GM23338 (cell line): ENCODE measurements at regions not wholly inside any gene's neighbourhood (a gene's known extent, or its start where the extent isn't known, plus 50 kb on each side); places are given as distances from the start of the nearest gene placed in this dataset.

Experiments
- ATAC-seq: fragments of 200-7000 bp; cut with Tn5 transposase; 3 replicates; pipeline ENCODE4 v1.9.1; 2020
- DNase-seq: peaks from one replicate; pipeline ENCODE4 v3.0.0-alpha.2; 2015; ENCODE audit warnings: low spot score
- H2AFZ ChIP-seq: fragments of 200-600 bp; sonication (generic); 2 replicates; pipeline ENCODE4 v1.8.0; 2016; ENCODE audit warnings: antibody characterized with exemption, mild to moderate bottlenecking, moderate library complexity
- H3F3A ChIP-seq: fragments of 200-600 bp; sonication (generic); replicated peaks from 2 replicates; pipeline ENCODE4 v1.8.0; 2017; ENCODE audit warnings: antibody characterized with exemption, mixed run types, low read depth
- H3K27ac ChIP-seq: fragments of 200-600 bp; sonication (generic); 2 replicates; pipeline ENCODE4 v1.6.1; 2016; ENCODE audit warnings: low read depth
- H3K27me3 ChIP-seq: fragments of 200-600 bp; sonication (generic); 2 replicates; pipeline ENCODE4 v1.8.0; 2016; ENCODE audit warnings: mild to moderate bottlenecking, mixed run types, moderate library complexity; ENCODE audit not compliant: insufficient read depth
- H3K36me3 ChIP-seq: fragments of 200-600 bp; sonication (generic); 2 replicates; pipeline ENCODE4 v1.8.0; 2016; ENCODE audit warnings: mild to moderate bottlenecking; ENCODE audit not compliant: insufficient read depth
- H3K4me1 ChIP-seq: fragments of 200-600 bp; sonication (generic); 2 replicates; pipeline ENCODE4 v1.8.0; 2016; ENCODE audit warnings: mild to moderate bottlenecking, moderate library complexity; ENCODE audit not compliant: insufficient read depth
- H3K4me2 ChIP-seq: fragments of 200-600 bp; sonication (generic); 2 replicates; pipeline ENCODE4 v1.7.1; 2017; ENCODE audit warnings: mixed run types
- H3K4me3 ChIP-seq: fragments of 200-600 bp; sonication (generic); 2 replicates; pipeline ENCODE4 v1.6.1; 2016; ENCODE audit warnings: mixed run types
- H3K79me2 ChIP-seq: fragments of 200-600 bp; sonication (generic); replicated peaks from 2 replicates; pipeline ENCODE4 v1.8.0; 2017; ENCODE audit warnings: mild to moderate bottlenecking; ENCODE audit not compliant: insufficient read depth
- H3K9me2 ChIP-seq: fragments of 200-600 bp; sonication (generic); 2 replicates; pipeline ENCODE4 v1.8.0; 2017; ENCODE audit not compliant: insufficient read depth
- H4K20me1 ChIP-seq: fragments of 200-600 bp; sonication (generic); replicated peaks from 2 replicates; pipeline ENCODE4 v1.8.0; 2017; ENCODE audit warnings: mild to moderate bottlenecking; ENCODE audit not compliant: insufficient read depth
- H3K27ac Mint-ChIP-seq: 2 replicates; pipeline ENCODE4 v1.8.0; 2020; ENCODE audit warnings: inconsistent platforms, mild to moderate bottlenecking, moderate library complexity, mixed read lengths
- H3K27me3 Mint-ChIP-seq: 3 replicates; pipeline ENCODE4 v1.8.0; 2022; ENCODE audit warnings: low read depth, mild to moderate bottlenecking, moderate library complexity, mixed read lengths, inconsistent platforms; ENCODE audit not compliant: insufficient read depth, poor library complexity
- H3K36me3 Mint-ChIP-seq: 3 replicates; pipeline ENCODE4 v1.8.0; 2021; ENCODE audit warnings: low read depth, mild to moderate bottlenecking, inconsistent platforms, moderate library complexity, mixed read lengths
- H3K4me1 Mint-ChIP-seq: 3 replicates; pipeline ENCODE4 v1.8.0; 2020; ENCODE audit warnings: mild to moderate bottlenecking, inconsistent platforms, mixed read lengths
- H3K4me3 Mint-ChIP-seq: 3 replicates; pipeline ENCODE4 v1.8.0; 2021; ENCODE audit warnings: moderate library complexity, mild to moderate bottlenecking, inconsistent platforms, mixed read lengths
- H3K9me3 Mint-ChIP-seq: 3 replicates; pipeline ENCODE4 v1.8.0; 2020; ENCODE audit warnings: moderate library complexity, mild to moderate bottlenecking, inconsistent platforms, mixed read lengths
- CREB1 ChIP-seq: fragments of 250-450 bp; sonication (Bioruptor Pico); IDR thresholded peaks from 2 replicates; pipeline ENCODE4 v1.5.0; 2020; ENCODE audit warnings: low read depth, mild to moderate bottlenecking, moderate library complexity
- EZH2 ChIP-seq: fragments of 200-600 bp; sonication (generic); IDR thresholded peaks from one replicate; pipeline ENCODE4 v1.8.0; 2017; ENCODE audit warnings: antibody characterized with exemption, mild to moderate bottlenecking, low read depth; ENCODE audit not compliant: unreplicated experiment
- EZH2phosphoT487 ChIP-seq: fragments of 200-600 bp; sonication (generic); IDR thresholded peaks from one replicate; pipeline ENCODE4 v1.8.1; 2018; ENCODE audit warnings: antibody characterized with exemption; ENCODE audit not compliant: unreplicated experiment
- JUNB ChIP-seq: IDR thresholded peaks from one replicate; pipeline ENCODE4 v1.6.1; 2016; ENCODE audit warnings: antibody characterized with exemption; ENCODE audit not compliant: unreplicated experiment
- NANOG ChIP-seq: IDR thresholded peaks from 2 replicates; pipeline ENCODE4 v1.6.1; 2016; ENCODE audit warnings: antibody characterized with exemption, borderline replicate concordance
- POLR2AphosphoS5 ChIP-seq: IDR thresholded peaks from 2 replicates; pipeline ENCODE4 v1.6.1; 2016; ENCODE audit warnings: antibody characterized with exemption, low read depth
- STAT1 ChIP-seq: IDR thresholded peaks from one replicate; pipeline ENCODE4 v1.6.1; 2016; ENCODE audit warnings: antibody characterized with exemption; ENCODE audit not compliant: unreplicated experiment
- ZNF114 ChIP-seq: fragments of 250-450 bp; sonication (Bioruptor Pico); IDR thresholded peaks from 2 replicates; pipeline ENCODE4 v1.5.0; 2020; ENCODE audit warnings: mild to moderate bottlenecking, moderate library complexity
- ZNF331 ChIP-seq: fragments of 250-450 bp; sonication (Bioruptor Pico); IDR thresholded peaks from 2 replicates; pipeline ENCODE4 v1.5.0; 2020; ENCODE audit warnings: low read depth, mild to moderate bottlenecking, moderate library complexity
- TF ChIP-seq, protein P1 (sequence below): IDR thresholded peaks from one replicate; pipeline ENCODE4 v1.6.1; 2018; ENCODE audit warnings: antibody characterized with exemption; ENCODE audit not compliant: unreplicated experiment
- TF ChIP-seq, protein P2 (sequence below): fragments of 250-450 bp; sonication (Bioruptor Pico); IDR thresholded peaks from 2 replicates; pipeline ENCODE4 v1.5.0; 2020; ENCODE audit warnings: mild to moderate bottlenecking, moderate library complexity
- TF ChIP-seq, protein P3 (sequence below), 2 experiments: fragments of 200-600 bp in 1 of 2; sonication (generic) in 1 of 2; conservative IDR thresholded peaks; 2 replicates each; pipeline versions ENCODE4 v1.5.1 to v1.6.1; 2016 to 2017; ENCODE audit warnings: antibody characterized with exemption in 2 of 2, low read depth in 2 of 2, mild to moderate bottlenecking in 2 of 2, moderate library complexity in 1 of 2
- TF ChIP-seq, protein P4 (sequence below): IDR thresholded peaks from 2 replicates; pipeline ENCODE4 v1.6.1; 2016; ENCODE audit warnings: antibody characterized with exemption

DNA sequence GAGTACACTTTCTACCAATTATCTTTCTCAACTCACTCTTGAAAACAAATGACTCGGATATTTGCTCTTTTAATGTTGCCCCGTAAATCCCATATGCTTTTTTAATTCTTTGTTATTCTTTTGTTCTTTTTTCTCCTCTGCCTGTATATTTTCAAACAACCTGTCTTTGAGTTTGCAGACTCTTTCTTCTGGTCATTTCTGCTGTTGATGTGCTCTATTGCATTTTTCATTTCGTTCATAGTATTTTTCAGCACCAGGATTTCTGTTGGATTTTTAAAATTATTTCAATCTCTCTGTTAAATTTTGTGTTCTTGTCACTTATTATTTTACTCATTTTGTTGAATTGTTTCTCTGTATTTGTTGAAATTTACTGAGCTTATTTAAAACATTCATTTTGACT lies 146.8 kb upstream of the B3GALT2 start:
- Mint-ChIP-seq H3K27ac (no peak overlapping the region), H3K4me3 (no peak overlapping the region)

More for the DNA sequence above, 146.8 kb upstream of the B3GALT2 start:
- Histone ChIP-seq H3K4me2 (no peak overlapping the region), H3K27me3 (no peaks in the 10 kb centered on the region), H4K20me1 (no peaks in the 10 kb centered on the region), H3K79me2 (no peaks in the 10 kb centered on the region), H2AFZ (no peak overlapping the region), H3K4me1 (no peaks in the 10 kb centered on the region), H3K36me3 (no peaks in the 10 kb centered on the region), H3K4me3 (no peak overlapping the region), H3K27ac (no peak overlapping the region), H3K9me2 (no peaks in the 10 kb centered on the region), H3F3A (no peaks in the 10 kb centered on the region)
- H3K27me3 Mint-ChIP-seq: no peaks in the 10 kb centered on the region
- DNase-seq (no peak), ATAC-seq (no peak)
- peaks cover 2% of the 10 kb centered on the region; the same call in 1 of the 3 replicates for H3K4me1 Mint-ChIP-seq
- TF ChIP-seq, protein P1, sequence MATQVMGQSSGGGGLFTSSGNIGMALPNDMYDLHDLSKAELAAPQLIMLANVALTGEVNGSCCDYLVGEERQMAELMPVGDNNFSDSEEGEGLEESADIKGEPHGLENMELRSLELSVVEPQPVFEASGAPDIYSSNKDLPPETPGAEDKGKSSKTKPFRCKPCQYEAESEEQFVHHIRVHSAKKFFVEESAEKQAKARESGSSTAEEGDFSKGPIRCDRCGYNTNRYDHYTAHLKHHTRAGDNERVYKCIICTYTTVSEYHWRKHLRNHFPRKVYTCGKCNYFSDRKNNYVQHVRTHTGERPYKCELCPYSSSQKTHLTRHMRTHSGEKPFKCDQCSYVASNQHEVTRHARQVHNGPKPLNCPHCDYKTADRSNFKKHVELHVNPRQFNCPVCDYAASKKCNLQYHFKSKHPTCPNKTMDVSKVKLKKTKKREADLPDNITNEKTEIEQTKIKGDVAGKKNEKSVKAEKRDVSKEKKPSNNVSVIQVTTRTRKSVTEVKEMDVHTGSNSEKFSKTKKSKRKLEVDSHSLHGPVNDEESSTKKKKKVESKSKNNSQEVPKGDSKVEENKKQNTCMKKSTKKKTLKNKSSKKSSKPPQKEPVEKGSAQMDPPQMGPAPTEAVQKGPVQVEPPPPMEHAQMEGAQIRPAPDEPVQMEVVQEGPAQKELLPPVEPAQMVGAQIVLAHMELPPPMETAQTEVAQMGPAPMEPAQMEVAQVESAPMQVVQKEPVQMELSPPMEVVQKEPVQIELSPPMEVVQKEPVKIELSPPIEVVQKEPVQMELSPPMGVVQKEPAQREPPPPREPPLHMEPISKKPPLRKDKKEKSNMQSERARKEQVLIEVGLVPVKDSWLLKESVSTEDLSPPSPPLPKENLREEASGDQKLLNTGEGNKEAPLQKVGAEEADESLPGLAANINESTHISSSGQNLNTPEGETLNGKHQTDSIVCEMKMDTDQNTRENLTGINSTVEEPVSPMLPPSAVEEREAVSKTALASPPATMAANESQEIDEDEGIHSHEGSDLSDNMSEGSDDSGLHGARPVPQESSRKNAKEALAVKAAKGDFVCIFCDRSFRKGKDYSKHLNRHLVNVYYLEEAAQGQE: no peak
- TF ChIP-seq ZNF331 (no peak), EZH2phosphoT487 (no peak), EZH2 (no peak), POLR2AphosphoS5 (no peak), NANOG (no peak), JUNB (no peak), STAT1 (no peak), ZNF114 (CRISPR knock-in tag) (no peak), CREB1 (CRISPR knock-in tag) (no peak)
- TF ChIP-seq, protein P2, sequence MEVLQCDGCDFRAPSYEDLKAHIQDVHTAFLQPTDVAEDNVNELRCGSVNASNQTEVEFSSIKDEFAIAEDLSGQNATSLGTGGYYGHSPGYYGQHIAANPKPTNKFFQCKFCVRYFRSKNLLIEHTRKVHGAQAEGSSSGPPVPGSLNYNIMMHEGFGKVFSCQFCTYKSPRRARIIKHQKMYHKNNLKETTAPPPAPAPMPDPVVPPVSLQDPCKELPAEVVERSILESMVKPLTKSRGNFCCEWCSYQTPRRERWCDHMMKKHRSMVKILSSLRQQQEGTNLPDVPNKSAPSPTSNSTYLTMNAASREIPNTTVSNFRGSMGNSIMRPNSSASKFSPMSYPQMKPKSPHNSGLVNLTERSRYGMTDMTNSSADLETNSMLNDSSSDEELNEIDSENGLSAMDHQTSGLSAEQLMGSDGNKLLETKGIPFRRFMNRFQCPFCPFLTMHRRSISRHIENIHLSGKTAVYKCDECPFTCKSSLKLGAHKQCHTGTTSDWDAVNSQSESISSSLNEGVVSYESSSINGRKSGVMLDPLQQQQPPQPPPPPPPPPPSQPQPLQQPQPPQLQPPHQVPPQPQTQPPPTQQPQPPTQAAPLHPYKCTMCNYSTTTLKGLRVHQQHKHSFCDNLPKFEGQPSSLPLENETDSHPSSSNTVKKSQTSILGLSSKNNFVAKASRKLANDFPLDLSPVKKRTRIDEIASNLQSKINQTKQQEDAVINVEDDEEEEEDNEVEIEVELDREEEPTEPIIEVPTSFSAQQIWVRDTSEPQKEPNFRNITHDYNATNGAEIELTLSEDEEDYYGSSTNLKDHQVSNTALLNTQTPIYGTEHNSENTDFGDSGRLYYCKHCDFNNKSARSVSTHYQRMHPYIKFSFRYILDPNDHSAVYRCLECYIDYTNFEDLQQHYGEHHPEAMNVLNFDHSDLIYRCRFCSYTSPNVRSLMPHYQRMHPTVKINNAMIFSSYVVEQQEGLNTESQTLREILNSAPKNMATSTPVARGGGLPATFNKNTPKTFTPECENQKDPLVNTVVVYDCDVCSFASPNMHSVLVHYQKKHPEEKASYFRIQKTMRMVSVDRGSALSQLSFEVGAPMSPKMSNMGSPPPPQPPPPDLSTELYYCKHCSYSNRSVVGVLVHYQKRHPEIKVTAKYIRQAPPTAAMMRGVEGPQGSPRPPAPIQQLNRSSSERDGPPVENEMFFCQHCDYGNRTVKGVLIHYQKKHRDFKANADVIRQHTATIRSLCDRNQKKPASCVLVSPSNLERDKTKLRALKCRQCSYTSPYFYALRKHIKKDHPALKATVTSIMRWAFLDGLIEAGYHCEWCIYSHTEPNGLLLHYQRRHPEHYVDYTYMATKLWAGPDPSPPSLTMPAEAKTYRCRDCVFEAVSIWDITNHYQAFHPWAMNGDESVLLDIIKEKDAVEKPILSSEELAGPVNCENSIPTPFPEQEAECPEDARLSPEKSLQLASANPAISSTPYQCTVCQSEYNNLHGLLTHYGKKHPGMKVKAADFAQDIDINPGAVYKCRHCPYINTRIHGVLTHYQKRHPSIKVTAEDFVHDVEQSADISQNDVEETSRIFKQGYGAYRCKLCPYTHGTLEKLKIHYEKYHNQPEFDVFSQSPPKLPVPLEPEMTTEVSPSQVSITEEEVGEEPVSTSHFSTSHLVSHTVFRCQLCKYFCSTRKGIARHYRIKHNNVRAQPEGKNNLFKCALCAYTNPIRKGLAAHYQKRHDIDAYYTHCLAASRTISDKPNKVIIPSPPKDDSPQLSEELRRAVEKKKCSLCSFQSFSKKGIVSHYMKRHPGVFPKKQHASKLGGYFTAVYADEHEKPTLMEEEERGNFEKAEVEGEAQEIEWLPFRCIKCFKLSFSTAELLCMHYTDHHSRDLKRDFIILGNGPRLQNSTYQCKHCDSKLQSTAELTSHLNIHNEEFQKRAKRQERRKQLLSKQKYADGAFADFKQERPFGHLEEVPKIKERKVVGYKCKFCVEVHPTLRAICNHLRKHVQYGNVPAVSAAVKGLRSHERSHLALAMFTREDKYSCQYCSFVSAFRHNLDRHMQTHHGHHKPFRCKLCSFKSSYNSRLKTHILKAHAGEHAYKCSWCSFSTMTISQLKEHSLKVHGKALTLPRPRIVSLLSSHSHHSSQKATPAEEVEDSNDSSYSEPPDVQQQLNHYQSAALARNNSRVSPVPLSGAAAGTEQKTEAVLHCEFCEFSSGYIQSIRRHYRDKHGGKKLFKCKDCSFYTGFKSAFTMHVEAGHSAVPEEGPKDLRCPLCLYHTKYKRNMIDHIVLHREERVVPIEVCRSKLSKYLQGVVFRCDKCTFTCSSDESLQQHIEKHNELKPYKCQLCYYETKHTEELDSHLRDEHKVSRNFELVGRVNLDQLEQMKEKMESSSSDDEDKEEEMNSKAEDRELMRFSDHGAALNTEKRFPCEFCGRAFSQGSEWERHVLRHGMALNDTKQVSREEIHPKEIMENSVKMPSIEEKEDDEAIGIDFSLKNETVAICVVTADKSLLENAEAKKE (CRISPR knock-in tag): no peak
- TF ChIP-seq, protein P3, sequence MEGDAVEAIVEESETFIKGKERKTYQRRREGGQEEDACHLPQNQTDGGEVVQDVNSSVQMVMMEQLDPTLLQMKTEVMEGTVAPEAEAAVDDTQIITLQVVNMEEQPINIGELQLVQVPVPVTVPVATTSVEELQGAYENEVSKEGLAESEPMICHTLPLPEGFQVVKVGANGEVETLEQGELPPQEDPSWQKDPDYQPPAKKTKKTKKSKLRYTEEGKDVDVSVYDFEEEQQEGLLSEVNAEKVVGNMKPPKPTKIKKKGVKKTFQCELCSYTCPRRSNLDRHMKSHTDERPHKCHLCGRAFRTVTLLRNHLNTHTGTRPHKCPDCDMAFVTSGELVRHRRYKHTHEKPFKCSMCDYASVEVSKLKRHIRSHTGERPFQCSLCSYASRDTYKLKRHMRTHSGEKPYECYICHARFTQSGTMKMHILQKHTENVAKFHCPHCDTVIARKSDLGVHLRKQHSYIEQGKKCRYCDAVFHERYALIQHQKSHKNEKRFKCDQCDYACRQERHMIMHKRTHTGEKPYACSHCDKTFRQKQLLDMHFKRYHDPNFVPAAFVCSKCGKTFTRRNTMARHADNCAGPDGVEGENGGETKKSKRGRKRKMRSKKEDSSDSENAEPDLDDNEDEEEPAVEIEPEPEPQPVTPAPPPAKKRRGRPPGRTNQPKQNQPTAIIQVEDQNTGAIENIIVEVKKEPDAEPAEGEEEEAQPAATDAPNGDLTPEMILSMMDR (conservative IDR thresholded peaks at IDR 0.05; ENCODE audit: low read depth in 2 of 2): no peak
- TF ChIP-seq, protein P4, sequence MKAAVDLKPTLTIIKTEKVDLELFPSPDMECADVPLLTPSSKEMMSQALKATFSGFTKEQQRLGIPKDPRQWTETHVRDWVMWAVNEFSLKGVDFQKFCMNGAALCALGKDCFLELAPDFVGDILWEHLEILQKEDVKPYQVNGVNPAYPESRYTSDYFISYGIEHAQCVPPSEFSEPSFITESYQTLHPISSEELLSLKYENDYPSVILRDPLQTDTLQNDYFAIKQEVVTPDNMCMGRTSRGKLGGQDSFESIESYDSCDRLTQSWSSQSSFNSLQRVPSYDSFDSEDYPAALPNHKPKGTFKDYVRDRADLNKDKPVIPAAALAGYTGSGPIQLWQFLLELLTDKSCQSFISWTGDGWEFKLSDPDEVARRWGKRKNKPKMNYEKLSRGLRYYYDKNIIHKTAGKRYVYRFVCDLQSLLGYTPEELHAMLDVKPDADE: no peak
- H3K36me3 Mint-ChIP-seq: peaks cover 10% of the 10 kb centered on the region; the same call in 2 of the 3 replicates
- peaks cover 19% of the 10 kb centered on the region for H3K9me3 Mint-ChIP-seq
